Caco-2 (cell line): ENCODE measurements at regions not wholly inside any gene's neighbourhood (a gene's known extent, or its start where the extent isn't known, plus 50 kb on each side); places are given as distances from the start of the nearest gene placed in this dataset.

Experiments
- BruUV-seq: library from RNA; stranded (reverse); fragments of 400-500 nt; replicated peaks from 2 replicates; lab custom pipeline; 2021; lab: Mats Ljungman, UMichigan
- CTCF ChIA-PET: fragments of 300-600 bp; sonication (Branson Sonifier 250); formaldehyde crosslinking; loops from one replicate; lab custom pipeline; 2022; ENCODE audit warnings: antibody characterized with exemption; lab: Charles Lee
- POLR2A ChIA-PET: fragments of 300-600 bp; sonication (Branson Sonifier 250); formaldehyde crosslinking; loops from one replicate; lab custom pipeline; 2022; ENCODE audit warnings: antibody characterized with exemption; lab: Charles Lee
- DNase-seq, 2 experiments: peaks; one replicate each; pipeline versions ENCODE4 v3.0.0 to v3.0.0-alpha.2; 2020 to 2022
- H3K27me3 ChIP-seq: replicated peaks from 2 replicates; pipeline ENCODE4 v1.6.0; 2011; ENCODE audit warnings: low read length; ENCODE audit not compliant: control insufficient read depth, insufficient read depth
- H3K36me3 ChIP-seq: 2 replicates; pipeline ENCODE4 v1.5.1; 2011; ENCODE audit warnings: low read length; ENCODE audit not compliant: control insufficient read depth, insufficient read depth
- H3K4me1 ChIP-seq: fragments of 250-450 bp; sonication (Bioruptor Pico); 2 replicates; pipeline ENCODE4 v1.5.1; 2020; ENCODE audit warnings: mild to moderate bottlenecking
- H3K4me3 ChIP-seq: 2 replicates; pipeline ENCODE4 v1.5.1; 2011; ENCODE audit warnings: low read depth, mild to moderate bottlenecking, control low read depth, low read length
- H3K9me3 ChIP-seq: fragments of 250-450 bp; sonication (Bioruptor Pico); 2 replicates; pipeline ENCODE4 v1.5.1; 2020; ENCODE audit warnings: mild to moderate bottlenecking, moderate library complexity
- H3K27ac Mint-ChIP-seq: one replicate; pipeline ENCODE4 v1.8.0; 2022; ENCODE audit warnings: mixed read lengths; ENCODE audit not compliant: unreplicated experiment
- H3K27me3 Mint-ChIP-seq: one replicate; pipeline ENCODE4 v1.8.0; 2022; ENCODE audit warnings: mixed read lengths; ENCODE audit not compliant: insufficient read depth, unreplicated experiment
- H3K36me3 Mint-ChIP-seq: one replicate; pipeline ENCODE4 v1.8.0; 2022; ENCODE audit warnings: mild to moderate bottlenecking, mixed read lengths; ENCODE audit not compliant: insufficient read depth, unreplicated experiment
- H3K4me1 Mint-ChIP-seq: one replicate; pipeline ENCODE4 v1.8.0; 2022; ENCODE audit warnings: low read depth, mixed read lengths; ENCODE audit not compliant: unreplicated experiment
- H3K4me3 Mint-ChIP-seq: one replicate; pipeline ENCODE4 v1.8.0; 2022; ENCODE audit warnings: mild to moderate bottlenecking, moderate library complexity, mixed read lengths; ENCODE audit not compliant: unreplicated experiment
- H3K9me3 Mint-ChIP-seq: one replicate; pipeline ENCODE4 v1.8.0; 2022; ENCODE audit warnings: mixed read lengths; ENCODE audit not compliant: unreplicated experiment
- intact Hi-C: fragments of 100-400 bp; cut with micrococcal nuclease; formaldehyde crosslinking; loops from one replicate; pipeline ENCODE4 v1.10.0; 2022; ENCODE audit not compliant: unreplicated experiment
- TF ChIP-seq, protein P1 (sequence below), 2 experiments: fragments of 200-600 bp in 1 of 2; IDR thresholded peaks; 1 replicate in 1 of 2; 2 replicates in 1 of 2; pipeline versions ENCODE4 v1.5.1 to v1.8.0; 2011 to 2022; ENCODE audit warnings: antibody characterized with exemption in 1 of 2, control low read depth in 1 of 2, inconsistent platforms in 1 of 2, low read depth in 1 of 2, low read length in 1 of 2, mild to moderate bottlenecking in 1 of 2, moderate library complexity in 1 of 2; ENCODE audit not compliant: insufficient read depth in 1 of 2, severe bottlenecking in 1 of 2, unreplicated experiment in 1 of 2

DNA sequence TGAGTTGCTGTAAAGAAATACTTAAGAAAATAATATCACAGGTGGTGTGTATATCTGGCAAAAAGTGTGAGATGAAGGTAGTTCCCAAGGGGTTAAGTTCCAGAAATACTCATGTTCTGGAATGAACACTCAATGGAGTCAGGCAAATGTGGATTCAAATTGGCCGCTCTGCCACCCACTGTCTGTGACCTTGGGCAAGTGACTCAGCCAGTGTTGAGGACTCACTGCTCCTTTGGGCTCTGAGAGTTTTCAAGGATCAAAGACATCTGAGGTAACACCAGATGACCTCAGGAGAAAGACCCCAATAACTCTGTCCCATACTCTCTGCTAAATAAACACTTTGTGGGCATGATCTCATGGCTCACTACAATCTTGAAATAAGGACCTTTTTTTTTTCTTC lies 59.2 kb upstream of the EYA2 start:
- BruUV-seq, result no TSS peak
- no peak overlapping the region for H3K4me3 ChIP-seq
- H3K9me3 Mint-ChIP-seq, result no peaks in the 10 kb centered on the region
- no peak overlapping the region for H3K27ac Mint-ChIP-seq
- H3K4me3 Mint-ChIP-seq, result no peak overlapping the region
- H3K36me3 Mint-ChIP-seq, result no peaks in the 10 kb centered on the region
- TF ChIP-seq, protein P1, sequence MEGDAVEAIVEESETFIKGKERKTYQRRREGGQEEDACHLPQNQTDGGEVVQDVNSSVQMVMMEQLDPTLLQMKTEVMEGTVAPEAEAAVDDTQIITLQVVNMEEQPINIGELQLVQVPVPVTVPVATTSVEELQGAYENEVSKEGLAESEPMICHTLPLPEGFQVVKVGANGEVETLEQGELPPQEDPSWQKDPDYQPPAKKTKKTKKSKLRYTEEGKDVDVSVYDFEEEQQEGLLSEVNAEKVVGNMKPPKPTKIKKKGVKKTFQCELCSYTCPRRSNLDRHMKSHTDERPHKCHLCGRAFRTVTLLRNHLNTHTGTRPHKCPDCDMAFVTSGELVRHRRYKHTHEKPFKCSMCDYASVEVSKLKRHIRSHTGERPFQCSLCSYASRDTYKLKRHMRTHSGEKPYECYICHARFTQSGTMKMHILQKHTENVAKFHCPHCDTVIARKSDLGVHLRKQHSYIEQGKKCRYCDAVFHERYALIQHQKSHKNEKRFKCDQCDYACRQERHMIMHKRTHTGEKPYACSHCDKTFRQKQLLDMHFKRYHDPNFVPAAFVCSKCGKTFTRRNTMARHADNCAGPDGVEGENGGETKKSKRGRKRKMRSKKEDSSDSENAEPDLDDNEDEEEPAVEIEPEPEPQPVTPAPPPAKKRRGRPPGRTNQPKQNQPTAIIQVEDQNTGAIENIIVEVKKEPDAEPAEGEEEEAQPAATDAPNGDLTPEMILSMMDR (IDR thresholded peaks at IDR 0.05; ENCODE audit: insufficient read depth in 1 of 2, low read depth in 1 of 2, low read length in 1 of 2, severe bottlenecking in 1 of 2, unreplicated experiment in 1 of 2), result no peak
- peaks cover 3% of the 10 kb centered on the region; the same call in 1 of the 2 replicates for H3K27me3 ChIP-seq
- peaks cover 6% of the 10 kb centered on the region; the same call in 1 of the 2 replicates for H3K9me3 ChIP-seq
- H3K4me1 Mint-ChIP-seq, result peaks cover 7% of the 10 kb centered on the region
- intact Hi-C loops, result no loop called here
- H3K4me1 ChIP-seq, result no peaks in the 10 kb centered on the region
- ChIA-PET POLR2A (no interaction called here), CTCF (no interaction called here)
- H3K27me3 Mint-ChIP-seq, result peaks cover 19% of the 10 kb centered on the region
- no peak for DNase-seq
- H3K36me3 ChIP-seq, result no peaks in the 10 kb centered on the region

DNA sequence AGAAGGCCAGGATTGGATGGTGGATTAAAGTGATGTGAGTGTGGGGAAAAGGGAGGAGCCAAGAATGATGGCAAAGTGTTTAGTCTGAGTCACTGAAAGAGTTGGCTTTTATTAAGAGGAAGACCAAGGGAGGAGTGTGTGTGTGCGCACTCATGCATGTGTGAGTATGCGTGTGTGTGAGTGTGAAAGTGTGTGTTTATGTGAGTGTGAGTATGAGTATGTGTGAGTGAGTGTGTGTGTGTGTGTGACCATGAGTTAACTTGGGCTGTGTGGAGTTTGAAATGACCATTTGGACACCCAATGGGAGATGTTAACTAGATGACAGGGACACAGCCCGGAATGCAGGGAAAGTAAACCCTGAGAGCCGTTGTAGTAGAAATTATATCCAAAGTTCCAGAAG lies 57.6 kb upstream of the EYA2 start:
- POLR2A ChIA-PET, result no interaction called here
- Mint-ChIP-seq H3K36me3 (no peaks in the 10 kb centered on the region), H3K9me3 (no peaks in the 10 kb centered on the region), H3K4me1 (peaks cover 7% of the 10 kb centered on the region), H3K27ac (no peak overlapping the region), H3K27me3 (peaks cover 19% of the 10 kb centered on the region), H3K4me3 (no peak overlapping the region)
- H3K36me3 ChIP-seq, result no peaks in the 10 kb centered on the region
- intact Hi-C loops, result no loop called here
- peaks cover 1% of the 10 kb centered on the region; the same call in 1 of the 2 replicates for H3K9me3 ChIP-seq
- H3K27me3 ChIP-seq, result peaks cover 3% of the 10 kb centered on the region; the same call in 1 of the 2 replicates
- TF ChIP-seq, protein P1 (IDR thresholded peaks at IDR 0.05; ENCODE audit: insufficient read depth in 1 of 2, low read depth in 1 of 2, low read length in 1 of 2, severe bottlenecking in 1 of 2, unreplicated experiment in 1 of 2), result no peak
- no peaks in the 10 kb centered on the region for H3K4me1 ChIP-seq
- no TSS peak for BruUV-seq
- no peak for DNase-seq
- no peak overlapping the region for H3K4me3 ChIP-seq
- CTCF ChIA-PET, result no interaction called here

DNA sequence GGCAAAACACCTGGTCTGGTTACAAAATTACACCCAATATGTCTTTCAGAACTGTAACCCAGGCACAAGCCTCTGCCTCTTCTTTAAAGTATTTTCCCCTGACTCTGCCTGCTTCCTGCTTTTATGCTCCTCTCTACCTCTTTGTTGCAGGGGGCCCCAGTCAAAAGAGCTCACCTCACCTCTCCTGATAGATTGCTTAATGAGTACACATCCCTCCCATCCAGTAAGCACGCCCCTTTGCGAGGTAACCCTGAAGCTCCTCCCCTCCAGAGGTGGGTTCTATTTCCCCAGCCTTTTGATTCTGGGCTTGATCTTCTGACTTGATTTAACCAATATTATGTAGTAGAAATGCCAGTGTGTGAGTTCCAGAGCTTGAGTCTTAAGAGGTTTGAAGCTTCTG lies 56.6 kb upstream of the EYA2 start:
- H3K27ac Mint-ChIP-seq, result no peak overlapping the region
- ChIA-PET CTCF (no interaction called here), POLR2A (no interaction called here)
- H3K4me3 Mint-ChIP-seq, result no peak overlapping the region
- no peaks in the 10 kb centered on the region for H3K9me3 Mint-ChIP-seq
- peaks cover 19% of the 10 kb centered on the region for H3K27me3 Mint-ChIP-seq
- Histone ChIP-seq H3K4me1 (no peaks in the 10 kb centered on the region), H3K36me3 (no peaks in the 10 kb centered on the region), H3K4me3 (no peak overlapping the region), H3K9me3 (no peaks in the 10 kb centered on the region), H3K27me3 (no peaks in the 10 kb centered on the region)
- H3K36me3 Mint-ChIP-seq, result no peaks in the 10 kb centered on the region
- TF ChIP-seq, protein P1 (IDR thresholded peaks at IDR 0.05; ENCODE audit: insufficient read depth in 1 of 2, low read depth in 1 of 2, low read length in 1 of 2, severe bottlenecking in 1 of 2, unreplicated experiment in 1 of 2), result no peak
- peak in 1 of 2 experiments; percentile 25 for DNase-seq
- no TSS peak for BruUV-seq
- peaks cover 7% of the 10 kb centered on the region for H3K4me1 Mint-ChIP-seq
- intact Hi-C loops, result no loop called here
